DND-41 (cell line): ENCODE measurements at regions not wholly inside any gene's neighbourhood (a gene's known extent, or its start where the extent isn't known, plus 50 kb on each side); places are given as distances from the start of the nearest gene placed in this dataset.

Experiments
- ATAC-seq: fragments of 200-7000 bp; cut with Tn5 transposase; 3 replicates; pipeline ENCODE4 v1.9.1; 2021; ENCODE audit warnings: low read depth; ENCODE audit not compliant: insufficient read depth
- DNase-seq: peaks from one replicate; pipeline ENCODE4 v3.0.0-alpha.2; 2020
- H2AFZ ChIP-seq: 2 replicates; pipeline ENCODE4 v1.6.0; 2012; ENCODE audit warnings: low read depth, low read length
- H3K27ac ChIP-seq: 2 replicates; pipeline ENCODE4 v1.5.1; 2012; ENCODE audit warnings: low read length, inconsistent platforms
- H3K27me3 ChIP-seq: fragments of 200-600 bp; sonication (generic); 2 replicates; pipeline ENCODE4 v1.6.0; 2012; ENCODE audit warnings: low read length, mild to moderate bottlenecking, inconsistent platforms; ENCODE audit not compliant: insufficient read depth, poor library complexity
- H3K36me3 ChIP-seq: 2 replicates; pipeline ENCODE4 v1.5.1; 2012; ENCODE audit warnings: low read length, inconsistent platforms; ENCODE audit not compliant: insufficient read depth
- H3K4me1 ChIP-seq: 2 replicates; pipeline ENCODE4 v1.5.1; 2012; ENCODE audit warnings: mild to moderate bottlenecking, low read length; ENCODE audit not compliant: insufficient read depth
- H3K4me2 ChIP-seq: 2 replicates; pipeline ENCODE4 v1.6.0; 2012; ENCODE audit warnings: mild to moderate bottlenecking, moderate library complexity, low read length, inconsistent platforms; ENCODE audit not compliant: insufficient read depth
- H3K4me3 ChIP-seq, 2 experiments: fragments of 200-600 bp in 1 of 2; shearing (Covaris generic) in 1 of 2; 2 replicates each; pipeline ENCODE4 v1.5.1; 2012 to 2016; ENCODE audit warnings: inconsistent platforms in 2 of 2, low read length in 2 of 2, mild to moderate bottlenecking in 2 of 2, low read depth in 1 of 2, moderate library complexity in 1 of 2
- H3K79me2 ChIP-seq: 2 replicates; pipeline ENCODE4 v1.6.0; 2012; ENCODE audit warnings: low read length, inconsistent platforms; ENCODE audit not compliant: insufficient read depth
- H3K9ac ChIP-seq: 2 replicates; pipeline ENCODE4 v1.6.0; 2012; ENCODE audit warnings: low read depth, mild to moderate bottlenecking, inconsistent platforms, low read length, moderate library complexity
- H3K9me3 ChIP-seq: 2 replicates; pipeline ENCODE4 v1.5.1; 2012; ENCODE audit warnings: low read length, moderate library complexity, mild to moderate bottlenecking, inconsistent platforms; ENCODE audit not compliant: insufficient read depth, severe bottlenecking
- H4K20me1 ChIP-seq: 2 replicates; pipeline ENCODE4 v1.6.0; 2012; ENCODE audit warnings: low read length; ENCODE audit not compliant: insufficient read depth
- EZH2 ChIP-seq: IDR thresholded peaks from 3 replicates; pipeline ENCODE4 v1.6.1; 2012; ENCODE audit warnings: borderline replicate concordance, low read depth, mild to moderate bottlenecking, moderate library complexity, low read length, inconsistent platforms; ENCODE audit not compliant: severe bottlenecking
- TF ChIP-seq, protein P1 (sequence below): IDR thresholded peaks from 2 replicates; pipeline ENCODE4 v1.5.1; 2012; ENCODE audit warnings: borderline replicate concordance, low read length, moderate library complexity, mild to moderate bottlenecking; ENCODE audit not compliant: poor library complexity, severe bottlenecking; ENCODE audit errors: extremely low read depth

DNA sequence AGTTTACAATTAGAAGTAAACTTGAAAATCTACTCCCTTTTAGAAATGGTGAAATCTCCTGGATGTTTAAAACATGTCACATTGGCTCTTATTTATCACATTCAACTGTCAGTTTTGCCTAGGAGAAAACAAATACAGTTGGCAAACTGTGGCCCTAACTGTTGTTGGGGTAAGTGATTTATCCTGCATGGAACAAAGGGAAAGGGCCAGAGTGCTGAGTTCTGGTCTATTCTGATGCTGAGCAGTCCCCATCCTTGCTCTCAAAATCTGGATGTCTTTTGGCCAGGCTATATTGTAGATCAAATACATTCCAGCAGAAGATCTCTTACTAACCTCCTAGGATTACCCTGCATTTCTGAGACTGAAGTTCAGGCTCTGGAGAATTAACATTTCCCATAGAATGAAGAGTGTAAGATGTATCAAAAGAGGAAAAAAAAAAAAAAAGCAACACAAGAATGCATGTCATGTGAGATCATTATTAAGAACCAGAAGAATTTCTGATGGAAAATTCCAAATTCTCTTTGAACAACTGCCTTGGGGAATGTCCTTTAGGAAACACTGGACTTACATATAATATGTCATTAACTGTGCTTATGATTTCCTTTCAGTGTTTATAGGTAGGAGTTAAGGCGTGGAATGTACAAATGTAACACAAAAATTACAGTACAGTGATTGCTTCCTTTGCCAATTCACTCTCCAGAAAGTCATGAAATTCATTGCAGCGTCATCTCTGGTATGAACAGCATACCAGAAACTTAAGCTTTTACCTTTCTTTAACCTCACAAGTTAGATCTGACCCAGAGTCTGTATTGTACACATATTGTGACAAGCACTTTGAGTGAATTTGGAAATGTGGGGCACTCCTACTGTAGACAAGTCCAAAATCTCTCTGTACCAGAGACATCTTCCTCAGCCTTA is 1012.5 kb upstream of the LCORL start:
- Histone ChIP-seq H3K4me1 (no peaks in the 10 kb centered on the region), H3K9ac (no peak overlapping the region), H3K4me2 (no peak overlapping the region), H3K27me3 (no peaks in the 10 kb centered on the region), H2AFZ (no peak overlapping the region), H4K20me1 (no peaks in the 10 kb centered on the region), H3K36me3 (no peaks in the 10 kb centered on the region), H3K27ac (no peak overlapping the region), H3K79me2 (no peaks in the 10 kb centered on the region), H3K9me3 (no peaks in the 10 kb centered on the region), H3K4me3 (no peak overlapping the region)
- DNase-seq (no peak), ATAC-seq (no peak)
- TF ChIP-seq, protein P1, sequence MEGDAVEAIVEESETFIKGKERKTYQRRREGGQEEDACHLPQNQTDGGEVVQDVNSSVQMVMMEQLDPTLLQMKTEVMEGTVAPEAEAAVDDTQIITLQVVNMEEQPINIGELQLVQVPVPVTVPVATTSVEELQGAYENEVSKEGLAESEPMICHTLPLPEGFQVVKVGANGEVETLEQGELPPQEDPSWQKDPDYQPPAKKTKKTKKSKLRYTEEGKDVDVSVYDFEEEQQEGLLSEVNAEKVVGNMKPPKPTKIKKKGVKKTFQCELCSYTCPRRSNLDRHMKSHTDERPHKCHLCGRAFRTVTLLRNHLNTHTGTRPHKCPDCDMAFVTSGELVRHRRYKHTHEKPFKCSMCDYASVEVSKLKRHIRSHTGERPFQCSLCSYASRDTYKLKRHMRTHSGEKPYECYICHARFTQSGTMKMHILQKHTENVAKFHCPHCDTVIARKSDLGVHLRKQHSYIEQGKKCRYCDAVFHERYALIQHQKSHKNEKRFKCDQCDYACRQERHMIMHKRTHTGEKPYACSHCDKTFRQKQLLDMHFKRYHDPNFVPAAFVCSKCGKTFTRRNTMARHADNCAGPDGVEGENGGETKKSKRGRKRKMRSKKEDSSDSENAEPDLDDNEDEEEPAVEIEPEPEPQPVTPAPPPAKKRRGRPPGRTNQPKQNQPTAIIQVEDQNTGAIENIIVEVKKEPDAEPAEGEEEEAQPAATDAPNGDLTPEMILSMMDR = no peak
- no peak for TF ChIP-seq EZH2

GRCh38 chr4:19030536-19030935 is 1009.0 kb upstream of the LCORL start:
- Histone ChIP-seq H3K9ac (no peak overlapping the region), H3K9me3 (no peaks in the 10 kb centered on the region), H3K27ac (no peak overlapping the region), H2AFZ (no peak overlapping the region), H4K20me1 (no peaks in the 10 kb centered on the region), H3K36me3 (no peaks in the 10 kb centered on the region), H3K4me1 (no peaks in the 10 kb centered on the region), H3K27me3 (no peaks in the 10 kb centered on the region), H3K4me2 (no peak overlapping the region), H3K4me3 (no peak overlapping the region), H3K79me2 (no peaks in the 10 kb centered on the region)
- no peak for ATAC-seq
- TF ChIP-seq, protein P1 = no peak
- no peak for TF ChIP-seq EZH2
- no peak for DNase-seq

DNA sequence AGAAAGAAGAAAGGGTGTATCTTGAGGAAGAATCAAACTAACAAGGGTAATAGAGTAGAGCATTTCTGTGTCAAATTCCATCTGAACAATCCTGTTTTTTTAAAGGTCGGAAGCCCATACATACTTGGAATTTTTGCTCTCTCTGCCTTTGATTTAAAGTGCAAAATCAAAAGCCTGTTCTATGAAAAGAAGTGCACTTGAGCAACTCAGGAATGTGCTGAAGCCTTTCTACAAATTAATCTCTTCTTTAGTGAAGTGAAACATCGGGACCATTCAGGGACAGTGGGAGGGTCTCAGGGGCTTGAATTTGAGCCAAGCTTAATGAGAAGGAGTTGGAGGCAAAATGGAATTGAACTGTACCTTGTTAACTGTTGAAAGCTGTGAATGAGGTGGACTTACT is 1008.5 kb upstream of the LCORL start:
- ATAC-seq (no peak), DNase-seq (no peak)
- Histone ChIP-seq H3K4me3 (no peak overlapping the region), H3K4me1 (no peaks in the 10 kb centered on the region), H3K4me2 (no peak overlapping the region), H4K20me1 (no peaks in the 10 kb centered on the region), H3K27ac (no peak overlapping the region), H3K79me2 (no peaks in the 10 kb centered on the region), H3K9ac (no peak overlapping the region), H3K9me3 (no peaks in the 10 kb centered on the region), H3K36me3 (no peaks in the 10 kb centered on the region), H3K27me3 (no peaks in the 10 kb centered on the region), H2AFZ (no peak overlapping the region)
- no peak for TF ChIP-seq EZH2
- TF ChIP-seq, protein P1 = no peak
